ENCODE measurements at regions not wholly inside any gene's neighbourhood (a gene's known extent, or its start where the extent isn't known, plus 50 kb on each side); places are given as distances from the start of the nearest gene placed in this dataset.

DNA sequence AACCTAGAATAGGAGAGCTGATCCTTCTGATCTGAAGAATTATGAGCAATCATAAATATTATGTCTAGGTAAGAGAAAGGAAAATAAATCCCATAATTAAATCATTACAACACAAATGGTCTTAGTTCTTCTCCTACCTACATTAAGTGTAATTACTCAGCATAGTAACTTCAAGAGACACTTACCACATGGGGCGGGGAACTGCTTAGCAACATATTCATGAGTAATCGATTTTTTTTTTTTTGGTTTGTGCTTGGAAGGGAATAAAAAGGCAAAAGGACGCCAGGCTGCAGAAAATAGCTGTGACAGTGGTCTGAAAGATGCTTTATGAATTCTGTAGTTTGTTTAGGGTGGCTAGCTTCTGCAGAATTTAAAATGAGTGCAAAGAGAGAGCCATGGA is 103.3 kb upstream of the HTR2A start (continued):
- TF ChIP-seq, protein P1, sequence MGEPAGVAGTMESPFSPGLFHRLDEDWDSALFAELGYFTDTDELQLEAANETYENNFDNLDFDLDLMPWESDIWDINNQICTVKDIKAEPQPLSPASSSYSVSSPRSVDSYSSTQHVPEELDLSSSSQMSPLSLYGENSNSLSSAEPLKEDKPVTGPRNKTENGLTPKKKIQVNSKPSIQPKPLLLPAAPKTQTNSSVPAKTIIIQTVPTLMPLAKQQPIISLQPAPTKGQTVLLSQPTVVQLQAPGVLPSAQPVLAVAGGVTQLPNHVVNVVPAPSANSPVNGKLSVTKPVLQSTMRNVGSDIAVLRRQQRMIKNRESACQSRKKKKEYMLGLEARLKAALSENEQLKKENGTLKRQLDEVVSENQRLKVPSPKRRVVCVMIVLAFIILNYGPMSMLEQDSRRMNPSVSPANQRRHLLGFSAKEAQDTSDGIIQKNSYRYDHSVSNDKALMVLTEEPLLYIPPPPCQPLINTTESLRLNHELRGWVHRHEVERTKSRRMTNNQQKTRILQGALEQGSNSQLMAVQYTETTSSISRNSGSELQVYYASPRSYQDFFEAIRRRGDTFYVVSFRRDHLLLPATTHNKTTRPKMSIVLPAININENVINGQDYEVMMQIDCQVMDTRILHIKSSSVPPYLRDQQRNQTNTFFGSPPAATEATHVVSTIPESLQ (CRISPR knock-in tag; conservative IDR thresholded peaks at IDR 0.05): no peak
- TF ChIP-seq, protein P2, sequence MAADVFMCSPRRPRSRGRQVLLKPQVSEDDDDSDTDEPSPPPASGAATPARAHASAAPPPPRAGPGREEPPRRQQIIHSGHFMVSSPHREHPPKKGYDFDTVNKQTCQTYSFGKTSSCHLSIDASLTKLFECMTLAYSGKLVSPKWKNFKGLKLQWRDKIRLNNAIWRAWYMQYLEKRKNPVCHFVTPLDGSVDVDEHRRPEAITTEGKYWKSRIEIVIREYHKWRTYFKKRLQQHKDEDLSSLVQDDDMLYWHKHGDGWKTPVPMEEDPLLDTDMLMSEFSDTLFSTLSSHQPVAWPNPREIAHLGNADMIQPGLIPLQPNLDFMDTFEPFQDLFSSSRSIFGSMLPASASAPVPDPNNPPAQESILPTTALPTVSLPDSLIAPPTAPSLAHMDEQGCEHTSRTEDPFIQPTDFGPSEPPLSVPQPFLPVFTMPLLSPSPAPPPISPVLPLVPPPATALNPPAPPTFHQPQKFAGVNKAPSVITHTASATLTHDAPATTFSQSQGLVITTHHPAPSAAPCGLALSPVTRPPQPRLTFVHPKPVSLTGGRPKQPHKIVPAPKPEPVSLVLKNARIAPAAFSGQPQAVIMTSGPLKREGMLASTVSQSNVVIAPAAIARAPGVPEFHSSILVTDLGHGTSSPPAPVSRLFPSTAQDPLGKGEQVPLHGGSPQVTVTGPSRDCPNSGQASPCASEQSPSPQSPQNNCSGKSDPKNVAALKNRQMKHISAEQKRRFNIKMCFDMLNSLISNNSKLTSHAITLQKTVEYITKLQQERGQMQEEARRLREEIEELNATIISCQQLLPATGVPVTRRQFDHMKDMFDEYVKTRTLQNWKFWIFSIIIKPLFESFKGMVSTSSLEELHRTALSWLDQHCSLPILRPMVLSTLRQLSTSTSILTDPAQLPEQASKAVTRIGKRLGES (CRISPR knock-in tag; IDR thresholded peaks at IDR 0.05; ENCODE audit: borderline replicate concordance): no peak
- TF ChIP-seq KDM6A (CRISPR knock-in tag; IDR thresholded peaks at IDR 0.05; ENCODE audit: low read depth) (no peak), FOSL1 (CRISPR knock-in tag; IDR thresholded peaks at IDR 0.05; ENCODE audit: borderline replicate concordance) (no peak)
- TF ChIP-seq, protein P3, sequence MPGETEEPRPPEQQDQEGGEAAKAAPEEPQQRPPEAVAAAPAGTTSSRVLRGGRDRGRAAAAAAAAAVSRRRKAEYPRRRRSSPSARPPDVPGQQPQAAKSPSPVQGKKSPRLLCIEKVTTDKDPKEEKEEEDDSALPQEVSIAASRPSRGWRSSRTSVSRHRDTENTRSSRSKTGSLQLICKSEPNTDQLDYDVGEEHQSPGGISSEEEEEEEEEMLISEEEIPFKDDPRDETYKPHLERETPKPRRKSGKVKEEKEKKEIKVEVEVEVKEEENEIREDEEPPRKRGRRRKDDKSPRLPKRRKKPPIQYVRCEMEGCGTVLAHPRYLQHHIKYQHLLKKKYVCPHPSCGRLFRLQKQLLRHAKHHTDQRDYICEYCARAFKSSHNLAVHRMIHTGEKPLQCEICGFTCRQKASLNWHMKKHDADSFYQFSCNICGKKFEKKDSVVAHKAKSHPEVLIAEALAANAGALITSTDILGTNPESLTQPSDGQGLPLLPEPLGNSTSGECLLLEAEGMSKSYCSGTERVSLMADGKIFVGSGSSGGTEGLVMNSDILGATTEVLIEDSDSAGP (CRISPR knock-in tag; IDR thresholded peaks at IDR 0.05; ENCODE audit: borderline replicate concordance): no peak
- TF ChIP-seq, protein P4, sequence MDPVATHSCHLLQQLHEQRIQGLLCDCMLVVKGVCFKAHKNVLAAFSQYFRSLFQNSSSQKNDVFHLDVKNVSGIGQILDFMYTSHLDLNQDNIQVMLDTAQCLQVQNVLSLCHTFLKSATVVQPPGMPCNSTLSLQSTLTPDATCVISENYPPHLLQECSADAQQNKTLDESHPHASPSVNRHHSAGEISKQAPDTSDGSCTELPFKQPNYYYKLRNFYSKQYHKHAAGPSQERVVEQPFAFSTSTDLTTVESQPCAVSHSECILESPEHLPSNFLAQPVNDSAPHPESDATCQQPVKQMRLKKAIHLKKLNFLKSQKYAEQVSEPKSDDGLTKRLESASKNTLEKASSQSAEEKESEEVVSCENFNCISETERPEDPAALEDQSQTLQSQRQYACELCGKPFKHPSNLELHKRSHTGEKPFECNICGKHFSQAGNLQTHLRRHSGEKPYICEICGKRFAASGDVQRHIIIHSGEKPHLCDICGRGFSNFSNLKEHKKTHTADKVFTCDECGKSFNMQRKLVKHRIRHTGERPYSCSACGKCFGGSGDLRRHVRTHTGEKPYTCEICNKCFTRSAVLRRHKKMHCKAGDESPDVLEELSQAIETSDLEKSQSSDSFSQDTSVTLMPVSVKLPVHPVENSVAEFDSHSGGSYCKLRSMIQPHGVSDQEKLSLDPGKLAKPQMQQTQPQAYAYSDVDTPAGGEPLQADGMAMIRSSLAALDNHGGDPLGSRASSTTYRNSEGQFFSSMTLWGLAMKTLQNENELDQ (CRISPR knock-in tag; IDR thresholded peaks at IDR 0.05; ENCODE audit: borderline replicate concordance): no peak
- TF ChIP-seq, protein P5, sequence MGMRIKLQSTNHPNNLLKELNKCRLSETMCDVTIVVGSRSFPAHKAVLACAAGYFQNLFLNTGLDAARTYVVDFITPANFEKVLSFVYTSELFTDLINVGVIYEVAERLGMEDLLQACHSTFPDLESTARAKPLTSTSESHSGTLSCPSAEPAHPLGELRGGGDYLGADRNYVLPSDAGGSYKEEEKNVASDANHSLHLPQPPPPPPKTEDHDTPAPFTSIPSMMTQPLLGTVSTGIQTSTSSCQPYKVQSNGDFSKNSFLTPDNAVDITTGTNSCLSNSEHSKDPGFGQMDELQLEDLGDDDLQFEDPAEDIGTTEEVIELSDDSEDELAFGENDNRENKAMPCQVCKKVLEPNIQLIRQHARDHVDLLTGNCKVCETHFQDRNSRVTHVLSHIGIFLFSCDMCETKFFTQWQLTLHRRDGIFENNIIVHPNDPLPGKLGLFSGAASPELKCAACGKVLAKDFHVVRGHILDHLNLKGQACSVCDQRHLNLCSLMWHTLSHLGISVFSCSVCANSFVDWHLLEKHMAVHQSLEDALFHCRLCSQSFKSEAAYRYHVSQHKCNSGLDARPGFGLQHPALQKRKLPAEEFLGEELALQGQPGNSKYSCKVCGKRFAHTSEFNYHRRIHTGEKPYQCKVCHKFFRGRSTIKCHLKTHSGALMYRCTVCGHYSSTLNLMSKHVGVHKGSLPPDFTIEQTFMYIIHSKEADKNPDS (CRISPR knock-in tag; IDR thresholded peaks at IDR 0.05): no peak
- TF ChIP-seq, protein P6, sequence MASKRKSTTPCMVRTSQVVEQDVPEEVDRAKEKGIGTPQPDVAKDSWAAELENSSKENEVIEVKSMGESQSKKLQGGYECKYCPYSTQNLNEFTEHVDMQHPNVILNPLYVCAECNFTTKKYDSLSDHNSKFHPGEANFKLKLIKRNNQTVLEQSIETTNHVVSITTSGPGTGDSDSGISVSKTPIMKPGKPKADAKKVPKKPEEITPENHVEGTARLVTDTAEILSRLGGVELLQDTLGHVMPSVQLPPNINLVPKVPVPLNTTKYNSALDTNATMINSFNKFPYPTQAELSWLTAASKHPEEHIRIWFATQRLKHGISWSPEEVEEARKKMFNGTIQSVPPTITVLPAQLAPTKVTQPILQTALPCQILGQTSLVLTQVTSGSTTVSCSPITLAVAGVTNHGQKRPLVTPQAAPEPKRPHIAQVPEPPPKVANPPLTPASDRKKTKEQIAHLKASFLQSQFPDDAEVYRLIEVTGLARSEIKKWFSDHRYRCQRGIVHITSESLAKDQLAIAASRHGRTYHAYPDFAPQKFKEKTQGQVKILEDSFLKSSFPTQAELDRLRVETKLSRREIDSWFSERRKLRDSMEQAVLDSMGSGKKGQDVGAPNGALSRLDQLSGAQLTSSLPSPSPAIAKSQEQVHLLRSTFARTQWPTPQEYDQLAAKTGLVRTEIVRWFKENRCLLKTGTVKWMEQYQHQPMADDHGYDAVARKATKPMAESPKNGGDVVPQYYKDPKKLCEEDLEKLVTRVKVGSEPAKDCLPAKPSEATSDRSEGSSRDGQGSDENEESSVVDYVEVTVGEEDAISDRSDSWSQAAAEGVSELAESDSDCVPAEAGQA (IDR thresholded peaks at IDR 0.05; ENCODE audit: low read depth): no peak
- TF ChIP-seq, protein P6 (CRISPR knock-in tag; IDR thresholded peaks at IDR 0.05; ENCODE audit: borderline replicate concordance): no peak

All from HepG2 (cell line).